Non-pigmented ciliary epithelial cell (primary cell): ENCODE measurements at regions not wholly inside any gene's neighbourhood (a gene's known extent, or its start where the extent isn't known, plus 50 kb on each side); places are given as distances from the start of the nearest gene placed in this dataset.
"Not testable (repeated sequence)": the region's sequence is repeated elsewhere in the genome, so short reads cannot be mapped to it uniquely, and the experiment has no call there.

Experiments used
- DNase-seq: peaks from one replicate; pipeline ENCODE4 v3.0.0-alpha.2; 2010; ENCODE audit warnings: low read depth

DNA sequence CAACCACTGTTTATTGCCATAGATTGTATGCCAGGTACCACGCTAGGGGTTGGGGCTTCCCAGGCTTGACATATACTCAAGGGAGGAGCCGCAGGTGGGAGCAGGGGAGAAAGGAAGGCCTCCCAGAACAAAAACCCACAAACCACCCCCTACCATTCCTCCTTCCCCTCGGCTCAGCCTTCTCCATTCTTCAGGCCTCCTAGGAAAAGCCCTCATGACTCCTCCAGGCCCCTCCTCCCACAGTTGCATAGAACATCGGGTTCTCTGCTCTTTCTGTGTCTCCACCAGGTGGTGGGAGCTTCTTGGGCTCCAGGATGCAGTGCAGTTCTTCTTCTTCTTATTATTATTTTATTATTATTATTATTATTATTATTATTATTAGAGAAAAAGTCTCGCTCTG, 80.3 kb downstream of the ZFP36L2 start:
- DNase-seq: no peak

DNA sequence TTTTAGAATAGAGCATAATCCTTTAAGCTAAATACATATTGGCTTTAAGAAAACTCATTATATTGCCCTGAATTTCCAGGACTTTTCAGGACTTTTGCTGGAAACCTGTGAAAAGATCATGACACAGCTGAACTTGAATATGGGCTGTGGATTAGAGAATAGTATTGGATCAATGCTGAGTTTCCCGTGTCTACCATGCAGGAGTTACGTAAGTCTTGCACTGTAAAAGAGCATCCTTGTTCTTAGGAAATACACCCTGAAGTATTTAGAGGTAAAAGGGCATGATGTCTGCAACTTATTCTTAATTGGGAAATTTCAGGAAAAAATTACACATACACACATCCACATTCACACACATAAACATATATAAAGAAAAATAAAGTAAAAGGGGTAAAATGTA, 82.1 kb downstream of the ZFP36L2 start:
- no peak for DNase-seq

DNA sequence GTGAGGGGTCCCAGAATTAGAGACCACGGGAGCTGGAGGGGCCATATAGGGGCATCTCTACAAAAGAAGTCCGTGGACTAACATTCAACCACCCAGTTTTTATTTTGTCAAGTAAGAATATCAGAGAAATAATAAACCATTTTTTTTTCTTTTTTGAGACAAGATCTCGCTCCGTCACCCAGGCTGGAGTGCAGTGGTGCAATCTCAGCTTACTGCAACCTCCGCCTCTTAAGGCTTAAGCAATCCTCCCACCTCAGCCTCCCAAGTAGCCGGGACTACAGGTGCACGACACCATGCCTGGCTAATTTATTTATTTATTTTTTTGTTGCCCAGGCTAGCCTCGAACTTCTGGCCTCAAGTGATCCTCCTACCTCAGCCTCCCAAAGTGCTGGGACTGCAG, 82.7 kb downstream of the ZFP36L2 start:
- DNase-seq: no peak

DNA sequence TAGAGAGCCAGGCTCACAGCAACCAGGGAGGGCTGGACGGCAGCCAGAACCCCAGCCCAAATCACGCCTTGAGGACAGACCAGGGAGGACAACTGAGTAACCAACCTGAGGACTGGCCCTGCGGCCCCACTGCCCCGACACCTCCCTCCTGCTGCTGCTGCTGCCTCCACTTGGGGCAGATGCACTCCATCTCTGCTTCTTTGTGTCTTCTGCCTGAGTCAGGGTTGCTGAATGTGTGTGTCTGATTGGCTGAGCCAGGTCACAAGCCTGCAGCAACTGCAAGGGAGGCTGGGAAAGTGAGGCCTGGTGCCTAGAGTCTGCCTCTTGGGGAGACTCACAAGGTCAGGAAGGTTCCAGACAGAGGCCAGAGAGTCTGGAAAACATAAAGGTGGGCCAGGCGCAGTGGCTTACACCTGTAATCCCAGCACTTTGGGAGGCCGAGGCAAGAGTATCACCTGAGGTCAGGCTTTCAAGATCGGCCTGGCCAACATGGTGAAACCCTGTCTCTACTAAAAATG, 83.4 kb downstream of the ZFP36L2 start:
- no peak for DNase-seq

DNA sequence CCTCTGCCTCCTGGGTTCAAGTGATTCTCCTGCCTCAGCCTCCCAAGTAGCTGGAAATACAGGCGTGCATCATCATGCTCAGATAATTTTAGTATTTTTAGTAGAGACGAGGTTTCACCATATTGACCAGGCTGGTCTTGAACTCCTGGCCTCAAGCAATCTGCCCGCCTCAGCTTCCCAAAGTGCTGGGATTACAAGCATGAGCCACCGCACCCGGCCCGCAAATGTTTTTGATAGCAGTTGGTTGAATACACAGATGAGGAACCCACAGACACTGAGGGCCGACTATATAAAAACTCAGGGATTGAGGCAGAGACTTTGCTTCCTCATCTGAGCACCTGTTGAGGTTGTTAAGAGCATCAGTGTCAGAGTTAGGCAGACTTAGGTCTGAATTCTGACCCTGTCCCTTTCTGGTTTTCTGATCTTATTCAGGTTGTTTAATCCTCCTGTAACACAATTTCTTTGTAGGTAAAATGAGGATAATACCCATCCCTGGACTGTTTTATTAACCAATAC, 84.7 kb downstream of the ZFP36L2 start:
- not testable (repeated sequence) for DNase-seq

DNA sequence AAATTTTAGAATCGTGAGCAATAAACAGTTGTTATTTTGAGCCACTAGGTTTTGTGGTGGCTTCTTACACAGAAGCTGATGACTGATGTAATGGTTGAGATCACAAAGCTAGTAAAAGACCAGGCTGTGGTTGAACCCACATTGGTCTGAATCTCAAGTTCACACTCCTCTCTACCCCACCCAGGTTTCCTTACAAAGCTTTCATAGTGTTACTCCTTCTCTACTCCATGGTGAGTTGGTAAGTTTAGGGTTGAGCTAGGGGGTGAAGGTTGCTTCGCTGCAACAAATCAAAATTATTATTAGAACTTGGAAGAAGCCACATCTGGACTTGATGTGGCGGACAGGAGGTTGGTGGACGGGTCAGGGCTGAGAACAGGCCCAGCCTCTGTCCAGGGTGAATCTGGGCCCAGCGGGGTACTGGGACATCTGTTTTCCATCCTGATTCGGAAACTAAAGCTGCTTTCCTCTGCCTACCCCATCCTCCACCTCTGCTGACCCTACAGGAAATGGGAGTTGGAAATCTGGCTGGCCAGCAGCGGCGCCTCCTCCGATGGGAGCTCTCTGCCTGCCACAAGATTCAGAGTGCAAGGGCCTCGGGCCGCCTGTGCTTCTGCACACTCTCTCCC, 86.3 kb downstream of the ZFP36L2 start:
- no peak for DNase-seq

DNA sequence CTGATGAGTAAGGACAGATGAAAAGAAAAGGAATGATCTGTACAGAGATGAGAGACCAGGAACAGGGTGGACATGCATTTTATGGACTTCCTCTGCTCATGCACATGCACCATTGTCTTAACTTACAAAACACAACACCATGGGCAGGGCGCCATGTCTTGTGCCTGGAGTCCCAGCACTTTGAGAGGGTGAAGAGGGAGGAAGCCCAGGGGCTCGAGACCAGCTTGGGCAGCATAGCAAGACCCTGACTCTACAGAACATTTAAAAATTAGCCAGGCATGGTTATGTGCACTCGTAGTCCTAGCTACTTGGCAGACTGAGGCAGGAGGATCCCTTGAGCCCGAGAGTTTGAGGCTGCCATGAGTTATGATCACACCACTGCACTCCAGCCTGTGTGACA, 86.9 kb downstream of the ZFP36L2 start:
- DNase-seq: no peak

DNA sequence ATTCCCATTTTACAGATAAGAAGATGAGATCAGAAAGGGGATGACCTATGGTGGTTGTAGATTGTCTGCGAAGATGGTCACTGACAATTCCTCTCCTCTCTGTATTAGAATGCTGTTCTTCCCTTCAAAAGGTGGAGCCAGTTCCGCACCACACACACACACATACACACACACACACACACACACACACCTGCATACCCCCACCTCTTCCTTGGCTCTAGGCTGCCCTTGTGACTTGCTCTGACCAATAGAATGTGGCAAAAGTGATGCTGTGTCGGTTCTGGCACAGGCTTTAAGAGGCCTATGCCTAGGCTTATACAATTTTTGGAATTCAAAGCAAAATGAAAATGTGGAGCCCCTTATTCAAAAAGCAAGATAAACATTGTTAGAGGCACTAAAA, 88.0 kb downstream of the ZFP36L2 start:
- no peak for DNase-seq

DNA sequence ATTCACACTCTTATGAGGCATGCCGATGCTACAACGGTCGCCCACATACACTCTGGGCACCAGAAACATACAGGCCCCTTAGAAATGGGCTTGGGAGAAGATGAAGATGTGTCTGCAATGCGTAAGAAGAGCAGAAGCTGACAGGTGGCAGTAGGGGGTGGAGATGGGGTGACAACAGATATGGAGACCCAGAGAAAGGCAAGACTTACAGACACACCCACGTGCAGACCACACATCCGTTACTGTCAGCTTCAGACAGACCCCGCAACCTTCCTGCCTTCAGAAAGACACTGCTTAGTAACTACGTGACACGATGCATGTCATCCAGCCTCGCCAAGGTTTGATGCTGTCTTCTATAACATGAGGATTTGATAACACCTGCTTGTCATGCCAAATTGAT, 89.5 kb downstream of the ZFP36L2 start:
- DNase-seq: no peak

DNA sequence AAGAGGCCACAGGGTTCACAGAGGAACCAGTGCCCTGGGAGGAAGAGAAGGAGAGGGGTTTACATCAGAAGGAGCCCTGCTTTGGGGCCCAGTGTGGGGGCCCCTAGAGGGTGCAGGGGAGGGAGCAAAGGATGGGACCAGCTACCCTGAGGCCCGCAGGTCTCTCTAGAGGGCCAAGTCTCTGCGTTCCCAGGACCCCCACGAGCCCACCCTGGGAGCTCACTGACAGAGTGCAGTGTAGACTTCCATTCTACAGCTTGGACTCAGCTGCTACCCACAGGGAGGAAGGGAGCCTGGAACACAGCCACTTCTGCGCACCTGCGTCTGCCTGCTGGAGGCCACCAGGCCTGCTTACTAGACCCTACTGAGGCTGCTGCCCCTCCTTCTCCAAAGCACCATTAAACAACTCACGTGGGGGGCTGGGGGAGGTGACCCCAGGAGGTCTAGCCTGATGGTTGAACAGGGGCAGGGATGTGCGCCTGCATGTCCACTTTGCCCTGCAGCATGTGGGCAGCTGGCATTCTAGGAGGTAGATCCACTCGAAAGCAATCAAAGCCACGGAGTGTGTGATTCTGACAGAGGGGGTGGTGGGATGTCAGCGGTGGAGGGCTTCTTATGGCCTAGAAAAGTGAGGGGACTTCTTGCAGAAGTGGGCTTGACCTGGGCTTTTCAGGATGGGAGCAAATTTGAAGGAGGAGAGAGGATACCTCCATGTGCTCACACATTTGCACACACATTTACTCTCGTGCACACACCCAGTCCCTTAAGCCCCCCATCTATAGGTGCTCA, 90.2 kb downstream of the ZFP36L2 start:
- no peak for DNase-seq

DNA sequence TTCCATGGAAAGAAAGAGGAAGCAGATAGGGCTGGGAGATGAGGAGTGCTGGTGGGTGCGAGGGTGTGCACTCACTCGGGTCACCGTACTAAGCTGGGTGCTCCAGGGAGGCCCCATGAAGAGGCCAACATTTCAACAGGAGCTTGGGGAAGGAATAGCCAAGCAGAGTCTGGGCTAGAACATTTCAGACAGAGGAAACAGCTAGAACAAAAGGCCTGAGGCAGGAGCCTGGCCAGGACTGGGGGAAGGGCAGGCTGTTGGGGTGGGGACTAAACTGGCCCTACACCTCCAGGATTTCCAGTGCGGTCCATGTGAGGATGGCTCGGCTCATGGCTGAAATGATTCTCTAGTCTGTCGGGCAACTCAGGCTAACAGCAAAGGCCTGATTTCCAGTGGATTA, 90.8 kb downstream of the ZFP36L2 start:
- DNase-seq: no peak

DNA sequence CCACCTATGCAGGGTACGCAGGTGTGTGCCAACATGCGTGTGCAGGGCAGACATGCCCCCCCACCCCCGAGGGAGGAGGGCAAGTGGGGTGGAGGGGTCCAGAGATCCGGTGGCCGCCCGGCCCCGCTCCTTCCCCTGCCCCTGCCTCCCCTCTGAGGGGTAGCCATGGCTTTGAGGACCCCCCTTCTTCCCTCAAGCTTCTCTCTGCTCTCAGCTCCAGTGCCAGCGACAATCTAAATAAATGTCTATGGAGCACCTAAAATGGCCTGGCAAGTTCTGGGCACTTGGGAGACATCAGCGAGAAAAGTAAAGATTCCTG, 91.9 kb downstream of the ZFP36L2 start:
- no peak for DNase-seq

DNA sequence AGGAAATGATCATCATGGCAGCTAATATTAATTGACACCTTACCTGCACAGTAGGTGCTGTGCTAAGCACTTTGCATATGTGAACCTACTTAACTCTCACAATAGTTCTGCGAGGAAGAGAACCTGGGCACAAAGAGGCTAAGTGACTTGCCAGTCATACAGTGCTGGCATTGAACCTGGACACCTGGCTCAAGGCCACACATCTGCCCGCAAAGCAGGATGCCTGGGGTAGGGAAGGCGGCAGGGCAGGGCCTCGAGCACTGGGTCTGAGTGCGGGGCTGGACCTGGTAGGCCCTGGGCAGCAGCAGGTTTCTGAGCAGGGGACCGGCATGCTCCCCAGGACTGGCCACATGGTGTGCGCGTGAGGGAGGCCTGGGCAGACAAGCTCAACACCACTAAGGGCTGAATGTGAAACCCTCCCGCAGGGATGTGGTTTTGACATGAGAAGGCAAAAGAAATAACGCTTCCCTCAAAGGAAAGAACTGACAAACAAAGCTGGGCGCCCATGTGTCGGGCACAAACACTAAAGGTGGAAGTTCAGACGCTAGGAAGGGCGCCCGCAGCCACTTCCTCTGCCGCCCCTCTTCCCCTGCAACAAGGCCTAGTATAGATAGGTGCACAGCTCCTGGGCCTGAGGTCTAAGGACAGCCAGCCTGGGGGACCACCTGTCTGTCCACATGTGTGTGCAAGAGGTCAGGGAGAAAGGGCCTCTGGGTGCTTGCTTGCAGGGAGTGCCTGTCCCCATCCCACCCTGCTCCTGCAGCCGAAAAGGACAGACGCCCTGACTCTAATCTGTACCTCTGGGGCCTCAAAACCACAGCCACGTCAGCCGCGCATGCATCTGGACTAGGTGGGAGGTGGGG, 92.5 kb downstream of the ZFP36L2 start:
- no peak for DNase-seq

DNA sequence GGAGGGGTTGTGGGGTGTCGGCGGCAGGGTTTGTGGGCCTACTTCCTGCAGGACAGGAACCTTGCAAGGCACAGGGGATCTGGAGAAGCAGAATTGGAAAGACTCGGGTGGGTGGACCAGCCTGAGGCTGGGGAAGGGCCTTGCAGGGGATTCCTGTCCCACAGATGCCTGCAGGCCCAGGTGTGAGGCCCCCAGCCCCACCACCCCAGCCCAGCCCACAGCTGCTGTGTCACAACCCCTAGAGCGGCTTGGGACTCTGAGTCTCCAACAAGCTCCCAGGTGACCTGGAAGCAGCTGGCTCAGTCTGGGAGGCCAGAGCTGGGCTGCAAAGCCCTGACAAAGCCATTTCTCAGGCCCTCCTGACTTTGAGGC, 93.1 kb downstream of the ZFP36L2 start:
- DNase-seq: no peak

DNA sequence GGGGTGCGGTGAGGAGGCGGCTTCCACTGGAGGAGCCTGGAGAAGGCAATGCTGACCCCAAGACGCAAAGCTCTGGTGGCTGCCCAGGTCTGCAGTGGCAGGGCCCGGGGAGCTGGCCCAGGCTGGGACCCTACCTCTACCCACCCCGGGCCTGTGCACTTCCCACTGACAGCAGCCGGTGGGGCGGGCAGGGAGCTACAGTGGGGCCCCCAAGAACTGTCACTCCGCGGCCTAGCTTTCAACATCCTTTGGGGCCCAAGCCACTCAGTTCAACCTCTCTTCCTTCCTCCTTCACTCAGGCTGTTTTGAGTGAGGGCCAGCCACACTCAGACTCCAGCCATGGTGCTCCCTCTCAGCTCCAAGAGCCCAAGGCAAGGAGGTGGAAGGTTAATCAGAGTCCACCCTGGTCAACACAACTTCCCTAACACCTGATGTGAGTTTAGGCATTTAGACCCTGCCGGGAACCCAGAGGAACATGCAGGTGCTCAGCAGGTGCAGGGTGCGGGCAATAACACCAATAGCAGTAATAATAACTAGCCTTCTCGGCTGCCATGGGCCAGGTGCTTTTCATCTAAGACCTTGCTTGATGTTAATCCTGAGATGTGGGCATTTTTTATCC, 93.6 kb downstream of the ZFP36L2 start:
- DNase-seq: no peak

DNA sequence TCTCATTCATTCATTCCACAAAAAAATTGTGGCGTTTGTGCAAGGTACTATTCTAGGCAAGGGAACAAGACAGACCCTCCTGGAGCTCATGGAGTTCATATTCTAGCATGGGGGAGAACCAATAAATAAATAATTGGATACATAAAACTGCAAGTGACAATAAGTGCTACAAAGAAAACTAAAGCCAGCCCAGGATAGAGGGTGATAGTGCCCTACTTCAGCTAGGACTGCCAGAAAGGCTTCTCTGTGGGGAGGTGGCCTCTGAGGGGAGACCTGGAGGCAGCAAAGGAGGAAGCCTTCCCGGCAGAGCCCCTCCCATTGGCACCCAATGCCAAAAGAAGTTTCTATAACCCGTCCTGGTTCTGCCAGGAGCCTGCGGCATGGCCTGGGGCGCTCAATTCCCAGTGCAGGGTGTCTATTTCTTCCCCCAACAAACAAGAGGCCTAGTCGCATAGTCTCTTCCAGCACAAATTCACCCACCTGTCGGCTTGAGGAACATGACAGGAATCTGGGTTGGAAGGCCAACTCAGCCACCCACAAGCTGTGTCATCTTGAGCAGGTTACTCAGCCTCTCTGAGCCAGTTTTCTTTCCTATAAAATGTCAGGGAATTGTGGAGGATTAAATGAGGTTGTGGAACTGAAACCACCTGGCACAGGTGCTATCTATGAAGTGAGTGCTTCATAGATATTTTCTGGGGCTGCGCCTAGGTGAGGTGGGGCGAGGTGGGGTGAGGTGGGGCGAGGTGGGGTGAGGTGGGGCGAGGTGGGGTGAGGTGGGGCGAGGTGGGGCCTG, 94.3 kb downstream of the ZFP36L2 start:
- DNase-seq: no peak

DNA sequence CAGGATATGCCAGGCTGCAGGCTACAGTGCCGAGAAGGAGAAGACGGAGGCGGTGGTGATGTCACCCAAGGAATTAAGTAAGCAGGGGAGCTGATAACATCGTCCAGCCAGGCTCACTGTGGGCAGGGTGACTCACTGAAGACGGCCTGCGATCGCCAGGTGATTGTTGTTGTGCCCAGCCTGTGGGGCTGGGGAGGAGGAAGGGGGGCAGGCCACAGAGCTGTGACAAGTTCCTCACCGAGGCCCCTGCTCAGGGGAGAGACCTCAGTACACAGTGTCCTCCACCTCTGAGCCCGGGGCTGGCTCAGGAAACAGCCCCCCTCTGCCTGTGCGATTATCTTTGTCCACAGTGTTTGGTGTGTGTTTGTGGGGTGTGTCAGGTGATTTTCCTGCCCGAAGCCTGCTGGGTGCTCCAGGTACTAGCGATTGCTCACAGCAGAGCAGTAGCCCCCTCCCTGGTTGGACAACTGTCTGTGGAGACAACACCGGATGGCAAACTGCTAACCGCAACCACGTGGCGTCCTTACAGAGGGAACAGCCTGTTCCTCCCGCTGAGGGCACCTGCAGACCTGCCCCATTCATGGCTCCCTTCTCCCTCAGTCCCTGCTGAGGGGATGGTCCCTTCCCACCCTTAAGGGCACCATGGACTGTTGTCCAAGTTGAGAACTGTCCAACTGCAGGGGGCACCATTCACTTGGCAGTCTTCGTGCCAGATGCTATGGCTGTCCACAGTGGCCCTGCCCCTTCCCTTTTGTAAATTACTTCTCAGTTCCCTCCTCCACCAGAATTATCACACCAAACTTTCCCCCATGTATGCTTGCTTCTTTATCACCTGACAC, 95.1 kb downstream of the ZFP36L2 start:
- peak; percentile 77 for DNase-seq

DNA sequence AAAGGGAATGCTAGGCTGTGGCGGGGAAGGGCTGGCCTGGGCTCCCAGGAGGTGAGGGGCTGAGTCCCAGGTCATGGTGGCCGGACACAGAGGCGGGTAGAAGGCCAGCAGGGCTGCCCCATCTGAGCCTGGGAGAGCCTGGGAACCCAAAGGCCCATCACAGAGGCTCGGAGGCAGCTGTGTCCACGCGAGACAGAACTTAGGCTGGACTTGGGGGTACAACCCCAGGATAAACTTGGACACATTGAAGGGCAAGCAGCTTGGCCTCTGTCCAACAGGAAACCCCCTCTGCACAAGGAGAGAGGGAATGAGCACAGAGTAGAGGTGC, 95.9 kb downstream of the ZFP36L2 start:
- no peak for DNase-seq

DNA sequence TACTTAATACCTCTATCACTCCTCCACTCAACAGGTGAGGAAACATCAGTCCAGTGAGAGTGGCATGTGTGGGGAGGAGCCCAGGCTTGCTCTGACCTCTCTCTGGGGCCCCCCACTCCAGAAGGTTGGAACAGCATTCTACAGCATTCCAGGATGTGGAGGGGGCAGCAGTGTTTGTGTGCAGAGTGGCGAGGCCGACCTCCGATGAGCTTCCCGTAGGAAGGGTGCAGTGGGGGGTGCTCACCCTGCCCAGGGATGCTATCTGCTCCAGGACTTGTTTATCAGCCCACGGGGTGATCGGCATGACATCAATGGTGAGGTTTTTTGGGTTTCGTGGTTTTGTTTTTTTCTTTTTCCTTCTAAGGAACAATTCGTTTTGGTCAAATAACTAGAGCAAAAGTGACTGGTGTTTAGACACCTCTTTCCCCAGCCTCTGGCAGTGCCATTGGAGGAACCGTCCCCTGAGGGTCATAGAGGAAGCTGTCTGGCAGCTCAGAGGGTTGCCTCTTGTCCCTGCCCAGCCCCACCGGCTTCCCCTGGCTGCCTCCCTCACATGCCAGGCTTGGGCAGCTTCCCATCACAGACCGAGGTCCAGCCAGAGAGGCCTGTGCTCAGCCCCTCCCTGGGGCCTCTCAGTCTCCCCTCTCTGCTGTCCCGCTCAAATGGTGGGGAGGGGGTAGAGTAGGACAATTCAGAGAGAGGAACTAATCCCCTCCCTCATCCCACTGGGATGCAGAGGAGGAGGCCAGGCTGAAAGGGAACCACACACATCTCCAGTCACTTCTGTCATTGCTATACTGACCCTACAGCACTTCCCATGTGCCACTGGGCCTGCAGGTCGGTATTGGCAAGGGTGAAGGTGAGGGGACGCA, 96.5 kb downstream of the ZFP36L2 start:
- no peak for DNase-seq

DNA sequence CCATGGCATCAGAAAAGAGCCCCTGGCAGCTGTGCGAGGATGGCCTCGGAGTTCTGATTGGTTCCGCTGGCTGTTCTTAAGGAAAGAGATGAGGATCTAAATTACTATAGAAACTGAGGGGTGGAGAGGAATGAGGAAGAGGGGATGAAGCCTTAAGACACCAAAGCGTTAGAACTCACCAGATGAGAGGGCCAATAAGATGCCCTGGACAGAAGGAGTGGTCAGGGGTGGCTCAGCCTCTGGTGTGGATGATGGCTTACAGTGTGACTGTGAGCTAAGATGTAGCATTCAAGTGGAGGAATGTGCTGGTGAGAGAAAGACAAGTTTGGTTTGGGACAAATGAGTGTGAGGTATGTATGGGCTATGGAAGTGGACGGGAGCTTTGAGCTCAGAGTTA, 97.8 kb downstream of the ZFP36L2 start:
- no peak for DNase-seq
